Mesenchymal stem cell (in vitro differentiated cells and primary cell): ENCODE measurements at regions not wholly inside any gene's neighbourhood (a gene's known extent, or its start where the extent isn't known, plus 50 kb on each side); places are given as distances from the start of the nearest gene placed in this dataset.
"Not testable (repeated sequence)": the region's sequence is repeated elsewhere in the genome, so short reads cannot be mapped to it uniquely, and the experiment has no call there.

Experiments
- DNase-seq: peaks from one replicate; pipeline ENCODE4 v3.0.0-alpha.2; 2013
- H2AFZ ChIP-seq: one replicate; pipeline ENCODE4 v1.6.1; 2013; ENCODE audit warnings: low read depth, mild to moderate bottlenecking, control low read depth, inconsistent platforms, low read length, moderate library complexity
- H2AK5ac ChIP-seq: 2 replicates; pipeline ENCODE4 v1.6.1; 2013; ENCODE audit warnings: low read length, moderate library complexity, mild to moderate bottlenecking, inconsistent platforms; ENCODE audit not compliant: severe bottlenecking
- H2BK120ac ChIP-seq: one replicate; pipeline ENCODE4 v1.6.1; 2013; ENCODE audit warnings: low read depth, mild to moderate bottlenecking, inconsistent platforms, low read length, moderate library complexity
- H2BK12ac ChIP-seq, 2 experiments: one replicate each; pipeline ENCODE4 v1.6.1; 2013; ENCODE audit warnings: inconsistent platforms in 2 of 2, low read length in 2 of 2, mild to moderate bottlenecking in 2 of 2, moderate library complexity in 2 of 2, control low read depth in 1 of 2
- H2BK15ac ChIP-seq: one replicate; pipeline ENCODE4 v1.6.1; 2013; ENCODE audit warnings: mild to moderate bottlenecking, low read depth, inconsistent platforms; ENCODE audit not compliant: poor library complexity, severe bottlenecking
- H2BK5ac ChIP-seq: 2 replicates; pipeline ENCODE4 v1.6.1; 2013; ENCODE audit warnings: low read depth, mild to moderate bottlenecking, low read length, control low read depth, inconsistent platforms; ENCODE audit not compliant: poor library complexity, severe bottlenecking
- H3K14ac ChIP-seq, 2 experiments: one replicate each; pipeline ENCODE4 v1.6.1; 2013; ENCODE audit warnings: inconsistent platforms in 2 of 2, low read length in 2 of 2, control low read depth in 1 of 2, mild to moderate bottlenecking in 1 of 2, moderate library complexity in 1 of 2
- H3K18ac ChIP-seq, 2 experiments: one replicate each; pipeline ENCODE4 v1.6.1; 2013; ENCODE audit warnings: inconsistent platforms in 2 of 2, low read length in 2 of 2, control low read depth in 1 of 2, low read depth in 1 of 2, mild to moderate bottlenecking in 1 of 2
- H3K23ac ChIP-seq, 2 experiments: one replicate each; pipeline ENCODE4 v1.6.1; 2013; ENCODE audit warnings: inconsistent platforms in 2 of 2, low read length in 2 of 2, mild to moderate bottlenecking in 2 of 2, moderate library complexity in 2 of 2, control low read depth in 1 of 2
- H3K27ac ChIP-seq: 2 replicates; pipeline ENCODE4 v1.5.1; 2013; ENCODE audit warnings: mild to moderate bottlenecking, moderate library complexity, low read length, control low read depth, inconsistent platforms; ENCODE audit not compliant: poor library complexity, severe bottlenecking
- H3K27me3 ChIP-seq, 2 experiments: 2 replicates each; pipeline versions ENCODE4 v1.6.1 to v1.7.0; 2013; ENCODE audit warnings: low read length in 2 of 2, mild to moderate bottlenecking in 2 of 2, moderate library complexity in 2 of 2, control low read depth in 1 of 2, inconsistent platforms in 1 of 2; ENCODE audit not compliant: control insufficient read depth in 1 of 2, insufficient read depth in 1 of 2
- H3K36me3 ChIP-seq, 2 experiments: 2 replicates each; pipeline versions ENCODE4 v1.6.1 to v1.7.0; 2013; ENCODE audit warnings: low read length in 2 of 2, control low read depth in 1 of 2, inconsistent platforms in 1 of 2, low read depth in 1 of 2, mild to moderate bottlenecking in 1 of 2; ENCODE audit not compliant: insufficient read depth in 2 of 2, control insufficient read depth in 1 of 2
- H3K4ac ChIP-seq, 2 experiments: one replicate each; pipeline ENCODE4 v1.6.1; 2013; ENCODE audit warnings: inconsistent platforms in 2 of 2, low read length in 2 of 2, mild to moderate bottlenecking in 2 of 2, moderate library complexity in 2 of 2, control low read depth in 1 of 2, low read depth in 1 of 2
- H3K4me1 ChIP-seq: 2 replicates; pipeline ENCODE4 v1.6.1; 2013; ENCODE audit warnings: low read depth, low read length, control low read depth; ENCODE audit not compliant: control insufficient read depth, insufficient read depth
- H3K4me2 ChIP-seq: 2 replicates; pipeline ENCODE4 v1.6.1; 2013; ENCODE audit warnings: low read length, mild to moderate bottlenecking, inconsistent platforms; ENCODE audit not compliant: poor library complexity, severe bottlenecking
- H3K4me3 ChIP-seq, 2 experiments: 2 replicates each; pipeline versions ENCODE4 v1.5.1 to v1.7.0; 2013; ENCODE audit warnings: low read length in 2 of 2, mild to moderate bottlenecking in 2 of 2, control low read depth in 1 of 2, low read depth in 1 of 2; ENCODE audit not compliant: insufficient read depth in 1 of 2
- H3K79me1 ChIP-seq: replicated peaks from 2 replicates; pipeline ENCODE4 v1.6.1; 2013; ENCODE audit warnings: mild to moderate bottlenecking, control low read depth, low read length, inconsistent platforms; ENCODE audit not compliant: poor library complexity, severe bottlenecking
- H3K9ac ChIP-seq: 2 replicates; pipeline ENCODE4 v1.7.0; 2013; ENCODE audit warnings: mild to moderate bottlenecking, low read length, moderate library complexity
- H3K9me3 ChIP-seq: 2 replicates; pipeline ENCODE4 v1.7.0; 2013; ENCODE audit warnings: mild to moderate bottlenecking, low read length; ENCODE audit not compliant: control insufficient read depth
- H4K8ac ChIP-seq: one replicate; pipeline ENCODE4 v1.6.1; 2013; ENCODE audit warnings: inconsistent platforms, mild to moderate bottlenecking, low read length, moderate library complexity
- H4K91ac ChIP-seq: one replicate; pipeline ENCODE4 v1.6.1; 2013; ENCODE audit warnings: mild to moderate bottlenecking, low read length, inconsistent platforms
- WGBS: methylation state at CpG from one replicate; pipeline ENCODE4 v1.1.7; 2013; ENCODE audit warnings: mixed read lengths; 5-methylcytosine and 5-hydroxymethylcytosine counted together

GRCh38 chr13:61094865-61095264, 320.8 kb downstream of the PCDH20 start:
- Histone ChIP-seq H3K4me3 (no peak overlapping the region), H3K14ac (no peak overlapping the region)

GRCh38 chr13:61089894-61090293, 325.8 kb downstream of the PCDH20 start:
- 55% methylated on average over 8 of the region's 8 CpGs for WGBS
- not testable (repeated sequence) for H4K91ac ChIP-seq, H2BK120ac ChIP-seq, H2BK12ac ChIP-seq, H2BK15ac ChIP-seq, H2AK5ac ChIP-seq, H3K27me3 ChIP-seq, H4K8ac ChIP-seq, H3K9me3 ChIP-seq, H3K36me3 ChIP-seq, H3K4me2 ChIP-seq, H2BK5ac ChIP-seq, H3K23ac ChIP-seq, H3K18ac ChIP-seq, DNase-seq, H2AFZ ChIP-seq, H3K14ac ChIP-seq, H3K27ac ChIP-seq, H3K4me1 ChIP-seq, H3K4me3 ChIP-seq, H3K4ac ChIP-seq, H3K79me1 ChIP-seq, H3K9ac ChIP-seq

More at GRCh38 chr13:61094865-61095264, 320.8 kb downstream of the PCDH20 start:
- H2BK5ac ChIP-seq: no peak overlapping the region
- no peak overlapping the region for H3K23ac ChIP-seq
- no peak overlapping the region for H2BK120ac ChIP-seq
- H3K9me3 ChIP-seq: no peaks in the 10 kb centered on the region
- no peak overlapping the region for H2BK15ac ChIP-seq
- H4K8ac ChIP-seq: no peak overlapping the region
- H4K91ac ChIP-seq: no peak overlapping the region
- no peak overlapping the region for H3K4me2 ChIP-seq
- H3K18ac ChIP-seq: no peak overlapping the region
- no peak overlapping the region for H3K27ac ChIP-seq
- H3K27me3 ChIP-seq: no peaks in the 10 kb centered on the region
- no peaks in the 10 kb centered on the region for H3K4me1 ChIP-seq
- no peak overlapping the region for H2AK5ac ChIP-seq
- no peak overlapping the region for H3K9ac ChIP-seq
- H3K36me3 ChIP-seq: no peaks in the 10 kb centered on the region
- H2BK12ac ChIP-seq: no peak overlapping the region
- no peaks in the 10 kb centered on the region for H3K79me1 ChIP-seq
- H3K4ac ChIP-seq: no peak overlapping the region
- no peak overlapping the region for H2AFZ ChIP-seq
- no peak for DNase-seq

- Histone ChIP-seq H3K23ac (no peak overlapping the region), H3K14ac (no peak overlapping the region), H2BK120ac (no peak overlapping the region), H3K27ac (no peak overlapping the region), H2BK5ac (no peak overlapping the region), H3K79me1 (no peaks in the 10 kb centered on the region), H4K8ac (no peak overlapping the region), H3K27me3 (no peaks in the 10 kb centered on the region), H3K9me3 (no peaks in the 10 kb centered on the region), H3K9ac (no peak overlapping the region), H4K91ac (no peak overlapping the region), H3K36me3 (no peaks in the 10 kb centered on the region), H3K4me2 (no peak overlapping the region), H3K4ac (no peak overlapping the region), H2BK12ac (no peak overlapping the region), H3K4me1 (no peaks in the 10 kb centered on the region), H2AFZ (no peak overlapping the region), H2BK15ac (no peak overlapping the region), H3K4me3 (no peak overlapping the region), H3K18ac (no peak overlapping the region), H2AK5ac (no peak overlapping the region)
- no peak for DNase-seq
- 70% methylated on average over 1 of the region's 1 CpG for WGBS
Observed at GRCh38 chr13:61086087-61086486, 329.6 kb downstream of the PCDH20 start.

GRCh38 chr13:61084988-61085387, 330.7 kb downstream of the PCDH20 start:
- Histone ChIP-seq H3K36me3 (no peaks in the 10 kb centered on the region), H2AK5ac (no peak overlapping the region), H2AFZ (no peak overlapping the region), H3K4me2 (no peak overlapping the region), H2BK12ac (no peak overlapping the region), H3K9ac (no peak overlapping the region), H4K91ac (no peak overlapping the region), H3K18ac (no peak overlapping the region), H3K27ac (no peak overlapping the region), H4K8ac (no peak overlapping the region), H3K79me1 (no peaks in the 10 kb centered on the region), H2BK120ac (no peak overlapping the region), H3K23ac (no peak overlapping the region), H3K4me3 (no peak overlapping the region), H3K14ac (no peak overlapping the region), H2BK15ac (no peak overlapping the region), H3K9me3 (no peaks in the 10 kb centered on the region), H3K4ac (no peak overlapping the region), H3K4me1 (no peaks in the 10 kb centered on the region), H2BK5ac (no peak overlapping the region), H3K27me3 (no peaks in the 10 kb centered on the region)
- DNase-seq: peak; percentile 9
